ENCODE measurements at regions not wholly inside any gene's neighbourhood (a gene's known extent, or its start where the extent isn't known, plus 50 kb on each side); places are given as distances from the start of the nearest gene placed in this dataset.

DNA sequence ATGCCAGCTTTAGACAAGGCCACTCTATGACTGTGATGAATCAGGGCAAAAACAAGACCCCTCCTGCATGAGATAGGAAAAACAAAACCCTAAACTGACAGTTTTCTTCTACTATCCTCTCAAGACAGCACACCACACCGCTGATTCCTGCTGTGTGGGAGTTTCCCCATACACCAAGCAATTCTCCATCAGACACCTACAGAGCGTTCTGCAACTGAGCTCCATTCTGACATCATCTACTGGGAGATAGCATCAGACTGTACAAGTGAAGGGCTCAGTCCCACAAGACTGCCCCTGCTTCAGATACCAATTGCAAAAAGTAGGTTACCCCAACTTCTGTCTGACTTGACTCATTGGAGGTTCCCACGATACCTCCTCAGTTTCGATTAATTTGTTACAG is 130.6 kb downstream of the TSN start:
- no peak overlapping the region for H3K27ac ChIP-seq
- no peaks in the 10 kb centered on the region for H3K36me3 ChIP-seq
- 76 to 81% (median 81%) methylated on average over 4 of the region's 4 CpGs for WGBS, 3 donors
- intact Hi-C loops (cut with DNase I): no loop called here
- H3K9me3 ChIP-seq: no peaks in the 10 kb centered on the region
- H3K27me3 ChIP-seq: no peaks in the 10 kb centered on the region
- no peak for TF ChIP-seq POLR2A (IDR thresholded peaks at IDR 0.05)
- TF ChIP-seq, protein P1, sequence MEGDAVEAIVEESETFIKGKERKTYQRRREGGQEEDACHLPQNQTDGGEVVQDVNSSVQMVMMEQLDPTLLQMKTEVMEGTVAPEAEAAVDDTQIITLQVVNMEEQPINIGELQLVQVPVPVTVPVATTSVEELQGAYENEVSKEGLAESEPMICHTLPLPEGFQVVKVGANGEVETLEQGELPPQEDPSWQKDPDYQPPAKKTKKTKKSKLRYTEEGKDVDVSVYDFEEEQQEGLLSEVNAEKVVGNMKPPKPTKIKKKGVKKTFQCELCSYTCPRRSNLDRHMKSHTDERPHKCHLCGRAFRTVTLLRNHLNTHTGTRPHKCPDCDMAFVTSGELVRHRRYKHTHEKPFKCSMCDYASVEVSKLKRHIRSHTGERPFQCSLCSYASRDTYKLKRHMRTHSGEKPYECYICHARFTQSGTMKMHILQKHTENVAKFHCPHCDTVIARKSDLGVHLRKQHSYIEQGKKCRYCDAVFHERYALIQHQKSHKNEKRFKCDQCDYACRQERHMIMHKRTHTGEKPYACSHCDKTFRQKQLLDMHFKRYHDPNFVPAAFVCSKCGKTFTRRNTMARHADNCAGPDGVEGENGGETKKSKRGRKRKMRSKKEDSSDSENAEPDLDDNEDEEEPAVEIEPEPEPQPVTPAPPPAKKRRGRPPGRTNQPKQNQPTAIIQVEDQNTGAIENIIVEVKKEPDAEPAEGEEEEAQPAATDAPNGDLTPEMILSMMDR (IDR thresholded peaks at IDR 0.05): no peak
- no peak for TF ChIP-seq EP300 (IDR thresholded peaks at IDR 0.05)
- no peak for DNase-seq
- no peaks in the 10 kb centered on the region for H3K4me1 ChIP-seq (ENCODE audit: insufficient read depth)
- H3K4me3 ChIP-seq: no peak overlapping the region

DNA sequence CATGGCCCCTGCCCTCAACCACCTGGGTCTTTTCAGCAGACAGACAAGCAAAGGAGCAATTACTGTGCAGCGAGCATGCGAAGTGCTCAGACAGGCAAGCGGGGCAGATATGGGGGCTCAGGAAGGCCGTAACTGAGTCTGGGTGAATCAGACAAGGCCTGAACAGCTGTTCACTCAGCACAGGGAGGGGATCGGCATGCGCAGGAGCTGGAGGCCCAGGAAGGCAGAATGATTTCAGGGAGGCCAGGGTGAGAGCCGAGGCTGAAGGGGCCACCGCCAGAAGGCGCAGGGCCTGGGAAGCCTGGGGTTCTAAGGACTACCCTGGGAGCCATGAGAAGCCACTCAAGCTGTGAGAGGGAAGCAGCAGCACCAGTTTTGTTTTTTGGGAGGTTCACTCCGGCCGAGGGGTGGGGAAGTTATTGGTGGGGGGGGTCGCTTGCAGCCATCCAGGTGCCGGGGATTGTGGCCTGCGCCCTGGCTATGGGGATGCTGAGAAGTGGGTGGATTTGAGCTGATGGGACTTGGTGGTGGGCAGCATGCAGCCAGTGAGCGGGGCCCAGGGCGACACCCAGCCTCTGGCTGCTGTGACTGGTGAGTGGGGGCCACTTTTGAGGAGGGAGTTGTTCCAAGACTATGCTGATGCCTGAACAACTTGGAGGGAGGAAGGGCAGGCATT is 132.2 kb downstream of the TSN start:
- H3K27ac ChIP-seq: no peak overlapping the region
- no peaks in the 10 kb centered on the region for H3K36me3 ChIP-seq
- H3K9me3 ChIP-seq: no peaks in the 10 kb centered on the region
- H3K4me1 ChIP-seq (ENCODE audit: insufficient read depth): no peaks in the 10 kb centered on the region
- H3K27me3 ChIP-seq: no peaks in the 10 kb centered on the region
- no peak for DNase-seq
- H3K4me3 ChIP-seq: no peak overlapping the region
- WGBS, 3 donors: 91 to 94% (median 94%) methylated on average over 16 of the region's 16 CpGs
- intact Hi-C loops (cut with DNase I): no loop called here
- TF ChIP-seq, protein P1 (IDR thresholded peaks at IDR 0.05): no peak
- TF ChIP-seq POLR2A (IDR thresholded peaks at IDR 0.05) (no peak), EP300 (IDR thresholded peaks at IDR 0.05) (no peak)

DNA sequence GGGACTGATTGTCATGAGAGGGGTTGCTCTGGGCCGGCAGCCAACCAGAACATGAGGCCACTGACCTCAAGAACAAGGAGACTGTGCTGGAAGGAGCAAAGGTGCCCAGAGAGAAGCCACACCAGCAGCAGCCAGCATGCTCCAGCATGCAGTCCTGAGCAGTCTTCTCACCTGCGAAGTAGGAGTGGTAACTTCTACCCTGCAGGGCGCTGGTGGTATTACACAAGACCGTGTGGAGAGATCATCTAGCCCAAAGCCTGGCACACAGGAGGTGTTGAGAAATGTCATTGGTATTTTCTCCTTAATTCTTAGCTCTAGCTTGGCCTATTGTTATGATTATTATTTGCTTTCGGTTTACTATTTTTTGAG is 132.7 kb downstream of the TSN start:
- intact Hi-C loops (cut with DNase I): no loop called here
- no peaks in the 10 kb centered on the region for H3K36me3 ChIP-seq
- no peaks in the 10 kb centered on the region for H3K4me1 ChIP-seq (ENCODE audit: insufficient read depth)
- H3K9me3 ChIP-seq: no peaks in the 10 kb centered on the region
- 73 to 75% (median 74%) methylated on average over 5 of the region's 5 CpGs for WGBS, 3 donors
- no peaks in the 10 kb centered on the region for H3K27me3 ChIP-seq
- H3K4me3 ChIP-seq: no peak overlapping the region
- H3K27ac ChIP-seq: no peak overlapping the region
- DNase-seq: no peak
- TF ChIP-seq, protein P1 (IDR thresholded peaks at IDR 0.05): no peak
- TF ChIP-seq EP300 (IDR thresholded peaks at IDR 0.05) (no peak), POLR2A (IDR thresholded peaks at IDR 0.05) (no peak)

DNA sequence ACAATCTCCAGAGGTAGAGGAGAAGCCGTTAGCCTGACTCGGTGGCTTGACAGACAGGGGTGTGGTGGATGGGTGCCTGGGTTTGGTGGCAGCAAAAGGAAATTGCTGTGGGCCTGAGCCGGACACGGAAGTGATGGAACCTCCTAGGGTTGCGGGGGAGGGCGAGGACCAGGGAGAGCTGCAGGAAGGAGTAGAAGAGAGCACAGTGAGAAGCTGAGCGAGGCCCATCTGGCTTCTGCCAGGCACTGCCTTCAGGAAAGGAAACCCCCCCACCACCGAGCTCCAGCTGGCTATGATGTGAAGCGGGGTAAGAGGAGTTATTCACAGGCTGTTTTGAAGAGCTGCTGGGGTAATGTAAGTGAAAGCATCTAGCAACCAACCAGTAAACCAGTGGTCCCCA is 134.6 kb downstream of the TSN start:
- DNase-seq: no peak
- 83 to 85% (median 84%) methylated on average over 9 of the region's 9 CpGs for WGBS, 3 donors
- TF ChIP-seq EP300 (IDR thresholded peaks at IDR 0.05) (no peak), POLR2A (IDR thresholded peaks at IDR 0.05) (no peak)
- TF ChIP-seq, protein P1 (IDR thresholded peaks at IDR 0.05): no peak
- H3K9me3 ChIP-seq: no peaks in the 10 kb centered on the region
- intact Hi-C loops (cut with DNase I): no loop called here
- H3K36me3 ChIP-seq: no peaks in the 10 kb centered on the region
- no peak overlapping the region for H3K27ac ChIP-seq
- no peaks in the 10 kb centered on the region for H3K27me3 ChIP-seq
- H3K4me1 ChIP-seq (ENCODE audit: insufficient read depth): no peaks in the 10 kb centered on the region
- no peak overlapping the region for H3K4me3 ChIP-seq

Measured in ovary (tissue), 7 donors.